IPS DF 6.9 (cell line): ENCODE measurements at regions not wholly inside any gene's neighbourhood (a gene's known extent, or its start where the extent isn't known, plus 50 kb on each side); places are given as distances from the start of the nearest gene placed in this dataset.
"Not testable (repeated sequence)": the region's sequence is repeated elsewhere in the genome, so short reads cannot be mapped to it uniquely, and the experiment has no call there.

Experiments used
- DNase-seq: peaks from one replicate; pipeline ENCODE4 v3.0.0-alpha.2; 2013; ENCODE audit warnings: low read depth, low spot score
- H3K27ac ChIP-seq: one replicate; pipeline ENCODE4 v1.5.1; 2013; ENCODE audit warnings: low read length, control low read depth
- H3K27me3 ChIP-seq: 2 replicates; pipeline ENCODE4 v1.6.1; 2013; ENCODE audit warnings: mild to moderate bottlenecking, low read length; ENCODE audit not compliant: control insufficient read depth, insufficient read depth
- H3K36me3 ChIP-seq: 2 replicates; pipeline ENCODE4 v1.6.1; 2013; ENCODE audit warnings: low read length; ENCODE audit not compliant: control insufficient read depth, insufficient read depth
- H3K4me1 ChIP-seq: 2 replicates; pipeline ENCODE4 v1.6.1; 2013; ENCODE audit warnings: low read length; ENCODE audit not compliant: control insufficient read depth, insufficient read depth
- H3K4me3 ChIP-seq: 2 replicates; pipeline ENCODE4 v1.5.1; 2013; ENCODE audit warnings: mild to moderate bottlenecking, low read length
- H3K9me3 ChIP-seq: 2 replicates; pipeline ENCODE4 v1.6.1; 2013; ENCODE audit warnings: low read length, inconsistent platforms; ENCODE audit not compliant: control insufficient read depth, insufficient read depth
- WGBS: extraction: QIAGEN DNeasy Blood & Tissue Kit; methylation state at CpG from one replicate; pipeline ENCODE4 v1.1.7; 2013; ENCODE audit warnings: mixed read lengths, missing lambda C conversion rate; ENCODE audit not compliant: insufficient read length, insufficient coverage; 5-methylcytosine and 5-hydroxymethylcytosine counted together

DNA sequence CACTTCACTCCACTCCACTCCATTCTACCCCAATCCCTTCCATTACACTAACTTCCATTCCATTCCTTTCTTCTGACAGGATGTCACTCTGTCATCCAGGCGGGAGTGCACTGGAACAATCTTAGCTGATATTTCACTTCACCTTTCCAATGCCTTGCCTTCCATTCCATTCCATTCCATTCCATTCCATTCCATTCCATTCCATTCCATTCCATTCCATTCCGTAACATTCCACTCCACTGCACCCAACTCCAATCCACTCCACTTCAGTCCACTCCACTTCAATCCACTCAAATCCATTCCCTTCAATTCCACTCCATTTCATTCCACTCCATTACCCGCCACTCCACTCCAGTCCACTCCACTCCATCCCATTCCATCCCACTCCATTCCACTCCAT is 1099.4 kb downstream of the TSPY10 start:
- no peaks in the 10 kb centered on the region for H3K4me1 ChIP-seq
- DNase-seq: peak; percentile 96
- no peak overlapping the region for H3K4me3 ChIP-seq
- no peaks in the 10 kb centered on the region for H3K27me3 ChIP-seq
- H3K9me3 ChIP-seq: no peaks in the 10 kb centered on the region
- WGBS: 100% methylated on average over 2 of the region's 3 CpGs
- no peak overlapping the region for H3K27ac ChIP-seq
- no peaks in the 10 kb centered on the region for H3K36me3 ChIP-seq

DNA sequence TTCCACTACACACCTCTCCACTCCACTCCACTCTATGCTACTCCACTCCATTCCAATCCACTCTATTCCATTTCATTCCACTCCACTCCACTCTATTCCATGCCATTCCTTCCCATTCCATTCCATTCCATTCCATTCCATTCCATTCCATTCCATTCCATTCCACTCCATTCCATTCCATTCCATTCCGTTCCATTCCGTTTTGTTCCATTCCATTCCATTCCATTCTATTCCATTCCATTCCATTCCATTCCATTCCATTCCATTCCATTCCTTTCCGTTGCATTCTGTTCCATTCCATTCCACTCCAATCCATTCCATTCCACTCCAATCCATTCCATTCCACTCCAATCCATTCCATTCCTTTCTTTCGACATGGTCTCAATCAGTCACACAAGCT is 1121.1 kb downstream of the TSPY10 start:
- not testable (repeated sequence) for H3K36me3 ChIP-seq, DNase-seq, H3K4me3 ChIP-seq, H3K27me3 ChIP-seq, H3K4me1 ChIP-seq, H3K9me3 ChIP-seq, H3K27ac ChIP-seq
- no CpG with 5 or more reads among the region's 4 CpGs for WGBS

DNA sequence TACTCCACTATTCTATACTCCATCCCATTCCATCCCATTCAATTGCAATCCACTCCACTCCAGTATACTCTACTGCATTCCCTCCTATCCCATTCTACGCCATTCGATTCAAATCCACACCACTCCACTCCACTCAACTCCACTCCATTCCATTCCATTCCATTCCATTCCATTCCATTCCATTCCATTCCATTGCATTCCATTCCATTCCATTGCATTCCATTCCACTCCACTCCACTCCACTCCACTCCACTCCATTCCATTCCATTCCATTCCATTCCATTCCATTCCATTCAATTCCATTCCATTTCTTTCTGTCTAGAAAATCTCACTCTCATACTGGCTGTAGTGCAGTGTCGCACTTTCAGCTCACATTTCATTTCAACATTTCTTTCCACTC is 1129.4 kb downstream of the TSPY10 start:
- 100% methylated on average over 2 of the region's 3 CpGs for WGBS
- not testable (repeated sequence) for H3K9me3 ChIP-seq

DNA sequence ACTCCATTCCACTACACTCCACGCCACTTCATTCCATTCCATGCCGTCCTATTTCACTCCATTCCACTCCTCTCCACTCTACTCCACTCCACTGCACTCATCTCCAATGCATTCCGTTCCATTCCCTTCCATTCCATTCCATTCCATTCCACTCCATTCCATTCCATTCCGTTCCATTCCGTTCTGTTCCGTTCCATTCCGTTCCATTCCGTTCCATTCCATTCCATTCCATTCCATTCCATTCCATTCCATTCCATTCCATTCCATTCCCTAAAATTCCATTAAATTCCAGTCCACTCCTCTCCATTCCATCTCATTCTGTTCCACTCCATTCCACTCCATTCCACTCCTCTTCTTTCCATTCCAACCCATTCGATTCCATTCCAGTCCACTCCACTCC is 1139.1 kb downstream of the TSPY10 start:
- no peaks in the 10 kb centered on the region for H3K36me3 ChIP-seq

More for the DNA sequence above, 1129.4 kb downstream of the TSPY10 start:
- H3K4me1 ChIP-seq, H3K4me3 ChIP-seq, DNase-seq, H3K27ac ChIP-seq, H3K27me3 ChIP-seq, H3K36me3 ChIP-seq: not testable (repeated sequence)

GRCh38 chrY:10686414-10686813 is 1158.7 kb downstream of the TSPY10 start:
- Histone ChIP-seq H3K27me3 (no peaks in the 10 kb centered on the region), H3K27ac (no peak overlapping the region), H3K4me3 (no peak overlapping the region), H3K4me1 (no peaks in the 10 kb centered on the region), H3K9me3 (peaks cover 4% of the 10 kb centered on the region; the same call in 1 of the 2 replicates), H3K36me3 (no peaks in the 10 kb centered on the region)
- WGBS: 100% methylated on average over 4 of the region's 6 CpGs
- DNase-seq: no peak

More for the DNA sequence above, 1139.1 kb downstream of the TSPY10 start:
- no peak for DNase-seq
- no peak overlapping the region for H3K27ac ChIP-seq
- no peaks in the 10 kb centered on the region for H3K4me1 ChIP-seq
- H3K4me3 ChIP-seq: no peak overlapping the region
- WGBS: over 99% methylated on average over 7 of the region's 9 CpGs
- H3K9me3 ChIP-seq: peaks cover 9% of the 10 kb centered on the region
- no peaks in the 10 kb centered on the region for H3K27me3 ChIP-seq
